Calu3 (cell line): ENCODE measurements at regions not wholly inside any gene's neighbourhood (a gene's known extent, or its start where the extent isn't known, plus 50 kb on each side); places are given as distances from the start of the nearest gene placed in this dataset.

Experiments used
- BruUV-seq: library from RNA; stranded (reverse); fragments of 400-500 nt; replicated peaks from 2 replicates; lab custom pipeline; 2021; lab: Mats Ljungman, UMichigan
- CTCF ChIA-PET: fragments of 300-600 bp; sonication (Branson Sonifier 250); formaldehyde crosslinking; loops from one replicate; lab custom pipeline; 2022; ENCODE audit warnings: antibody characterized with exemption; lab: Charles Lee
- DNase-seq: peaks from one replicate; pipeline ENCODE4 v3.0.0; 2022
- H3K27ac Mint-ChIP-seq: one replicate; pipeline ENCODE4 v1.8.0; 2022; ENCODE audit warnings: mixed read lengths; ENCODE audit not compliant: unreplicated experiment
- H3K27me3 Mint-ChIP-seq: one replicate; pipeline ENCODE4 v1.8.0; 2022; ENCODE audit warnings: mixed read lengths; ENCODE audit not compliant: unreplicated experiment
- H3K36me3 Mint-ChIP-seq: one replicate; pipeline ENCODE4 v1.8.0; 2022; ENCODE audit warnings: mild to moderate bottlenecking, moderate library complexity, mixed read lengths; ENCODE audit not compliant: insufficient read depth, unreplicated experiment
- H3K4me1 Mint-ChIP-seq: one replicate; pipeline ENCODE4 v1.8.0; 2022; ENCODE audit warnings: mild to moderate bottlenecking, low read depth, mixed read lengths; ENCODE audit not compliant: unreplicated experiment
- H3K4me3 Mint-ChIP-seq: one replicate; pipeline ENCODE4 v1.8.0; 2022; ENCODE audit warnings: mild to moderate bottlenecking, low read depth, moderate library complexity, mixed read lengths; ENCODE audit not compliant: unreplicated experiment
- H3K9me3 Mint-ChIP-seq: one replicate; pipeline ENCODE4 v1.8.0; 2022; ENCODE audit warnings: low read depth, mixed read lengths; ENCODE audit not compliant: unreplicated experiment
- CTCF ChIP-seq: fragments of 200-600 bp; IDR thresholded peaks from one replicate; pipeline ENCODE4 v1.8.0; 2022; ENCODE audit warnings: antibody characterized with exemption; ENCODE audit not compliant: unreplicated experiment
- intact Hi-C: fragments of 100-400 bp; cut with micrococcal nuclease; formaldehyde crosslinking; loops from one replicate; pipeline ENCODE4 v1.10.0; 2022; ENCODE audit not compliant: unreplicated experiment

GRCh38 chr13:106246666-106247188 is 288.7 kb downstream of the EFNB2 start:
- H3K36me3 Mint-ChIP-seq: no peaks in the 10 kb centered on the region
- H3K4me3 Mint-ChIP-seq: no peak overlapping the region
- DNase-seq: no peak
- BruUV-seq: no TSS peak
- no peaks in the 10 kb centered on the region for H3K27me3 Mint-ChIP-seq
- intact Hi-C loops: no loop called here
- no peaks in the 10 kb centered on the region for H3K9me3 Mint-ChIP-seq
- H3K4me1 Mint-ChIP-seq: no peaks in the 10 kb centered on the region
- no peak overlapping the region for H3K27ac Mint-ChIP-seq
- no peak for TF ChIP-seq CTCF
- CTCF ChIA-PET: no interaction called here

GRCh38 chr13:106246242-106246641 is 289.2 kb downstream of the EFNB2 start:
- no peak for TF ChIP-seq CTCF
- no peak for DNase-seq
- CTCF ChIA-PET: no interaction called here
- BruUV-seq: no TSS peak
- intact Hi-C loops: no loop called here
- H3K36me3 Mint-ChIP-seq: no peaks in the 10 kb centered on the region
- no peak overlapping the region for H3K27ac Mint-ChIP-seq
- no peak overlapping the region for H3K4me3 Mint-ChIP-seq
- no peaks in the 10 kb centered on the region for H3K9me3 Mint-ChIP-seq
- no peaks in the 10 kb centered on the region for H3K4me1 Mint-ChIP-seq
- no peaks in the 10 kb centered on the region for H3K27me3 Mint-ChIP-seq

GRCh38 chr13:106243011-106243565 is 292.4 kb downstream of the EFNB2 start:
- Mint-ChIP-seq H3K36me3 (no peaks in the 10 kb centered on the region), H3K4me1 (no peaks in the 10 kb centered on the region), H3K9me3 (no peaks in the 10 kb centered on the region), H3K4me3 (no peak overlapping the region), H3K27ac (no peak overlapping the region), H3K27me3 (no peaks in the 10 kb centered on the region)
- intact Hi-C loops: no loop called here
- no peak for TF ChIP-seq CTCF
- CTCF ChIA-PET: no interaction called here
- no peak for DNase-seq
- BruUV-seq: no TSS peak

- no peak for TF ChIP-seq CTCF
- CTCF ChIA-PET: interaction anchor here (0.7 kb wide), 1 partner anchor 87 kb away, joined by 5 read pairs; no protein-coding TSS in a partner anchor
- intact Hi-C loops: no loop called here
- no peaks in the 10 kb centered on the region for H3K9me3 Mint-ChIP-seq
- no peaks in the 10 kb centered on the region for H3K27me3 Mint-ChIP-seq
- no peaks in the 10 kb centered on the region for H3K4me1 Mint-ChIP-seq
- no peaks in the 10 kb centered on the region for H3K36me3 Mint-ChIP-seq
- no TSS peak for BruUV-seq
- no peak overlapping the region for H3K27ac Mint-ChIP-seq
- H3K4me3 Mint-ChIP-seq: no peak overlapping the region
- no peak for DNase-seq
Observed at GRCh38 chr13:106241974-106242953, 293.2 kb downstream of the EFNB2 start.
